ENCODE measurements at regions not wholly inside any gene's neighbourhood (a gene's known extent, or its start where the extent isn't known, plus 50 kb on each side); places are given as distances from the start of the nearest gene placed in this dataset.

- no peaks in the 10 kb centered on the region for H3K27me3 ChIP-seq (ENCODE audit: control insufficient read depth in 2 of 2, insufficient read depth in 1 of 2, low read length in 1 of 2)
- DNase-seq (ENCODE audit: low read depth in 6 of 9, low spot score in 9 of 9): no peak
- no peak overlapping the region for H3K27ac ChIP-seq (ENCODE audit: low read depth in 1 of 2, low read length in 1 of 2)
- no peaks in the 10 kb centered on the region for H3K36me3 ChIP-seq (ENCODE audit: control insufficient read depth in 2 of 2, insufficient read depth in 2 of 2, low read length in 1 of 2)
- no peaks in the 10 kb centered on the region for H3K4me1 ChIP-seq (ENCODE audit: control insufficient read depth in 2 of 2, insufficient read depth in 2 of 2, low read length in 2 of 2)
- no peak overlapping the region for H3K4me3 ChIP-seq (ENCODE audit: low read length in 2 of 2)
- H3K9me3 ChIP-seq (ENCODE audit: control insufficient read depth in 2 of 2, insufficient read depth in 1 of 2, low read length in 1 of 2): no peaks in the 10 kb centered on the region
- 94% methylated on average over 4 of the region's 4 CpGs for WGBS
Measured at GRCh38 chr18:37734406-37734805, 168.8 kb upstream of the CELF4 start.

GRCh38 chr18:37729716-37730115 lies 164.1 kb upstream of the CELF4 start:
- no peaks in the 10 kb centered on the region for H3K4me1 ChIP-seq (ENCODE audit: control insufficient read depth in 2 of 2, insufficient read depth in 2 of 2, low read length in 2 of 2)
- 91% methylated on average over 5 of the region's 5 CpGs for WGBS
- no peaks in the 10 kb centered on the region for H3K36me3 ChIP-seq (ENCODE audit: control insufficient read depth in 2 of 2, insufficient read depth in 2 of 2, low read length in 1 of 2)
- H3K27ac ChIP-seq (ENCODE audit: low read depth in 1 of 2, low read length in 1 of 2): no peak overlapping the region
- no peaks in the 10 kb centered on the region for H3K9me3 ChIP-seq (ENCODE audit: control insufficient read depth in 2 of 2, insufficient read depth in 1 of 2, low read length in 1 of 2)
- no peaks in the 10 kb centered on the region for H3K27me3 ChIP-seq (ENCODE audit: control insufficient read depth in 2 of 2, insufficient read depth in 1 of 2, low read length in 1 of 2)
- DNase-seq (ENCODE audit: low read depth in 6 of 9, low spot score in 9 of 9): no peak
- H3K4me3 ChIP-seq (ENCODE audit: low read length in 2 of 2): no peak overlapping the region

DNA sequence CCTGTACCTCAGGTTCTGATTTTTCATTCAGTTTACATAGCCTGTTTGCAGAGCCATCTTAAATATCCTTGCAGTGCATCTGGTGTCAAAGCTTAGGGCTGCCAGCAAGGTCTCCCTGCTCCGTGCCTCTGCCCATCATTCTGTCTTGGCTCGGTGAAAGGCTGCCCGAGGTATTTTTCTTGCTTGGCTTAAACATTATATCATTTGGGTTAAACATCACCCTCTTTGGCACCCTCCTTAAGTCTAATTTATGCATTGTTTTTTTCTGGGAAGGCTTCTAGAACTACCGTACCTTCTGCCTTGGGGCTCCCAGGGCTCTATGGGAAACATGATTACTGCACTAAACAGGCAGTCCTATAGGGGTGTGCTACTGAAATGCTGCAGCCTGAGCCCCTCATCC lies 158.6 kb upstream of the CELF4 start:
- DNase-seq (ENCODE audit: low read depth in 6 of 9, low spot score in 9 of 9): no peak
- H3K4me3 ChIP-seq (ENCODE audit: low read length in 2 of 2): no peak overlapping the region
- WGBS: 94% methylated on average over 4 of the region's 4 CpGs
- no peaks in the 10 kb centered on the region for H3K4me1 ChIP-seq (ENCODE audit: control insufficient read depth in 2 of 2, insufficient read depth in 2 of 2, low read length in 2 of 2)
- no peaks in the 10 kb centered on the region for H3K36me3 ChIP-seq (ENCODE audit: control insufficient read depth in 2 of 2, insufficient read depth in 2 of 2, low read length in 1 of 2)
- no peaks in the 10 kb centered on the region for H3K9me3 ChIP-seq (ENCODE audit: control insufficient read depth in 2 of 2, insufficient read depth in 1 of 2, low read length in 1 of 2)
- H3K27me3 ChIP-seq (ENCODE audit: control insufficient read depth in 2 of 2, insufficient read depth in 1 of 2, low read length in 1 of 2): no peaks in the 10 kb centered on the region
- H3K27ac ChIP-seq (ENCODE audit: low read depth in 1 of 2, low read length in 1 of 2): no peak overlapping the region

DNA sequence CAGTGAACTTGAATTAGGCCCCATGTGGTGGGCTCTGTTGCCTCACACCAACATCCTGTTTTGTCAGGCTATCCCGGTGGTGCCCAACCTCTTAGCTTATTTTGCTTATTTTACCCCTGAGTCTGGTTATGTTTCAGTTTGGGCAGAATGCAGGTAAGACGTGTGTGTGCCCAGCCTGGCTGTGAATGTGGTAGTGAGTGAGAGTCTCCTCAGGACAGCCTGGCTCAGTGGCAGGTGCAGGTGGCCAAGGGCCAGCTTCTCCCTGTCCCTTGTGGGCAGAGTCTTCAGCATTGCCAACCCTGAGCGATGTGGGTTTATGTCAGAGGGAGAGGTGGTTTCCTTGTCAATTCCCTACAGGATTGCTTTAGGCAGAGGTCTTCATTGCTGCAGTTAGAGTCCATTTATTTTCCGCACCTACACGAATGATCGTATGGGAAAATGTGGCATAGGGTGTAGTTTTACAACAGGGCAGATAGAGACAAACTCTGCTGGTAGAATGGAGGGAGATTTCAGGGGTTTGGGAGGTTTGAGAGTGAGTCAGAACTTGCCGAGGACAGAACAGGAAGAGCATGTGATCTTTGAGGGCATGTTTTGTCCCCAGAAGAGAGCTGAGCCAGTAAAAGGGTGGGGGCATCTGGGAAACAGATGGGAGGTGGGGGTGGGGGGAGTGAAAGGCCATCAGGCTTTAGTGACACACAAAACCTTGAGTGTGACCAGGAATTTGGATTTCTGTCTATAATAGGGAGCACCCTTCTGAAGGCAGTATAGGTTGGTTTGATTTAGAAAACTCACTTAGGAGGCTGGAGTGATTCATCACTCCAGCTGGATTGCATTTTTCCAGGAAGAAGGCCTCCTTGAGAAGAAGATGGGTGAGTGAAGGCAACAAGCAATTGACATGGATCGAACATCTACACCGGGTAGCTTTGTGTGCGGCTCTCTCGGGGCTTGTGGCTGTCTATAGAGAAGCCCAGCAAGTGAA lies 156.2 kb upstream of the CELF4 start:
- no peak overlapping the region for H3K27ac ChIP-seq (ENCODE audit: low read depth in 1 of 2, low read length in 1 of 2)
- H3K9me3 ChIP-seq (ENCODE audit: control insufficient read depth in 2 of 2, insufficient read depth in 1 of 2, low read length in 1 of 2): no peaks in the 10 kb centered on the region
- no peak for DNase-seq (ENCODE audit: low read depth in 6 of 9, low spot score in 9 of 9)
- H3K4me1 ChIP-seq (ENCODE audit: control insufficient read depth in 2 of 2, insufficient read depth in 2 of 2, low read length in 2 of 2): no peaks in the 10 kb centered on the region
- H3K4me3 ChIP-seq (ENCODE audit: low read length in 2 of 2): no peak overlapping the region
- 80% methylated on average over 11 of the region's 11 CpGs for WGBS
- no peaks in the 10 kb centered on the region for H3K27me3 ChIP-seq (ENCODE audit: control insufficient read depth in 2 of 2, insufficient read depth in 1 of 2, low read length in 1 of 2)
- H3K36me3 ChIP-seq (ENCODE audit: control insufficient read depth in 2 of 2, insufficient read depth in 2 of 2, low read length in 1 of 2): no peaks in the 10 kb centered on the region

DNA sequence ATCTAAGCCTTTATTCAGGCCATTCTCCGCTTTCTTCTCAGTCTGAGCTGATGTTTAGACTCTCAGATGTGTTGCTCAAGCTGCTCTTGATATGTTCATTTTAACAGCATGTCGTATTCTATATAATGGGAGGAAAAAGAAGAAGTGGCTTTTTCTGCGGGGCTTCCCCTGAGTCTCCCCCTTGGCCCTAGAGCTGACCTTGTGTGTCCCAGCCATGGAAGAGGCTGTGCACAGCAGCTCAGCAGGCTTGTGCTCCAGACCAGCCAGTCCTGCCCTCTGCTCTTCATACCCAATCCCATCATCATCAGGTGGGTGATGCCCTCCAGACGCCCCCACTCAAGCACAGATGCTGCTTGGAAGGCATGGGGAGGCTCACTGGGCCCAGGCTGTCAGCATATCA lies 155.1 kb upstream of the CELF4 start:
- no peak for DNase-seq (ENCODE audit: low read depth in 6 of 9, low spot score in 9 of 9)
- 59% methylated on average over 4 of the region's 4 CpGs for WGBS

DNA sequence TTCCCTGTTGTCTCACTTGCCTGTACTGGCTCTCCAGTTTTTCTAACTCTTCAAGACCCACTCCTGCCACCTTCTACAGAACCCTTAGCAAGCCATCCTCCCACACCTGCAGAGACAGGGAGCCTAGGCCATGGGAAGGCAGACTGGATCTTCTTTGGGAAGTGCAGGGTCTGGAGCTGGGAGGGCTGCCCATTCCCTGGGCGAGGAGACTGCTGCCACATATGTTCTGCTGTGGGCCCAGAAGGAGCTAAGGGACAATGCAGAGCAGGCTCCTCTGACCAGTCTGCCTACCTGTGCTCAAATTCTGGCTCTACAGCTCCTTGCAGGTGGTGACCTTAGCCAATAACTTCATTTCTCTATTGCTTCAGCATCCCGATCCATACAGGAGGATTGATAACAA lies 152.1 kb upstream of the CELF4 start:
- DNase-seq (ENCODE audit: low read depth in 6 of 9, low spot score in 9 of 9): no peak
- no peaks in the 10 kb centered on the region for H3K36me3 ChIP-seq (ENCODE audit: control insufficient read depth in 2 of 2, insufficient read depth in 2 of 2, low read length in 1 of 2)
- H3K27ac ChIP-seq (ENCODE audit: low read depth in 1 of 2, low read length in 1 of 2): no peak overlapping the region
- H3K9me3 ChIP-seq (ENCODE audit: control insufficient read depth in 2 of 2, insufficient read depth in 1 of 2, low read length in 1 of 2): no peaks in the 10 kb centered on the region
- 97% methylated on average over 2 of the region's 2 CpGs for WGBS
- no peak overlapping the region for H3K4me3 ChIP-seq (ENCODE audit: low read length in 2 of 2)
- H3K27me3 ChIP-seq (ENCODE audit: control insufficient read depth in 2 of 2, insufficient read depth in 1 of 2, low read length in 1 of 2): no peaks in the 10 kb centered on the region
- no peaks in the 10 kb centered on the region for H3K4me1 ChIP-seq (ENCODE audit: control insufficient read depth in 2 of 2, insufficient read depth in 2 of 2, low read length in 2 of 2)

More for the DNA sequence above, 155.1 kb upstream of the CELF4 start:
- Histone ChIP-seq H3K4me3 (ENCODE audit: low read length in 2 of 2) (no peak overlapping the region), H3K4me1 (ENCODE audit: control insufficient read depth in 2 of 2, insufficient read depth in 2 of 2, low read length in 2 of 2) (no peaks in the 10 kb centered on the region), H3K9me3 (ENCODE audit: control insufficient read depth in 2 of 2, insufficient read depth in 1 of 2, low read length in 1 of 2) (no peaks in the 10 kb centered on the region), H3K27ac (ENCODE audit: low read depth in 1 of 2, low read length in 1 of 2) (no peak overlapping the region), H3K27me3 (ENCODE audit: control insufficient read depth in 2 of 2, insufficient read depth in 1 of 2, low read length in 1 of 2) (no peaks in the 10 kb centered on the region), H3K36me3 (ENCODE audit: control insufficient read depth in 2 of 2, insufficient read depth in 2 of 2, low read length in 1 of 2) (no peaks in the 10 kb centered on the region)

DNA sequence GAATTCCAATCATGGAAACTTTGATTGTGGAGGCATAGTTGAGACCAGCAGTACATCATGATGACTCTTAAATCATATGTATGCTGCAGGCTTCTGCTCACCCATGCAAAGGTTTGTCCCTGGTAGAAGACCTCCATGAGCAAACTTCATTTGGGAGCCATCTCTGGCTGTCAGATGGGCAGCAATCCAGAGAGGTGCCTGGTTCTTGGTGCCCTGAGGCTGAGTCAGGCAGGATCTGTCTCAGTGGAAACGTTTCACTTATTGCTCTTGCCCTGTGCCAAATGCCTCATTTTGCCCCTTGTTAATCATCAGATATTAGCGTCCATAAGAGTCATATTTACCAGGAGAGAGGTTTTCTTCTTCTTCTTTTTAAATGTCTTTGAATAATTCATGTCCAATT lies 151.5 kb upstream of the CELF4 start:
- Histone ChIP-seq H3K27me3 (ENCODE audit: control insufficient read depth in 2 of 2, insufficient read depth in 1 of 2, low read length in 1 of 2) (no peaks in the 10 kb centered on the region), H3K4me1 (ENCODE audit: control insufficient read depth in 2 of 2, insufficient read depth in 2 of 2, low read length in 2 of 2) (no peaks in the 10 kb centered on the region), H3K4me3 (ENCODE audit: low read length in 2 of 2) (no peak overlapping the region), H3K9me3 (ENCODE audit: control insufficient read depth in 2 of 2, insufficient read depth in 1 of 2, low read length in 1 of 2) (no peaks in the 10 kb centered on the region), H3K27ac (ENCODE audit: low read depth in 1 of 2, low read length in 1 of 2) (no peak overlapping the region), H3K36me3 (ENCODE audit: control insufficient read depth in 2 of 2, insufficient read depth in 2 of 2, low read length in 1 of 2) (no peaks in the 10 kb centered on the region)
- 89% methylated on average over 2 of the region's 2 CpGs for WGBS
- DNase-seq (ENCODE audit: low read depth in 6 of 9, low spot score in 9 of 9): no peak

DNA sequence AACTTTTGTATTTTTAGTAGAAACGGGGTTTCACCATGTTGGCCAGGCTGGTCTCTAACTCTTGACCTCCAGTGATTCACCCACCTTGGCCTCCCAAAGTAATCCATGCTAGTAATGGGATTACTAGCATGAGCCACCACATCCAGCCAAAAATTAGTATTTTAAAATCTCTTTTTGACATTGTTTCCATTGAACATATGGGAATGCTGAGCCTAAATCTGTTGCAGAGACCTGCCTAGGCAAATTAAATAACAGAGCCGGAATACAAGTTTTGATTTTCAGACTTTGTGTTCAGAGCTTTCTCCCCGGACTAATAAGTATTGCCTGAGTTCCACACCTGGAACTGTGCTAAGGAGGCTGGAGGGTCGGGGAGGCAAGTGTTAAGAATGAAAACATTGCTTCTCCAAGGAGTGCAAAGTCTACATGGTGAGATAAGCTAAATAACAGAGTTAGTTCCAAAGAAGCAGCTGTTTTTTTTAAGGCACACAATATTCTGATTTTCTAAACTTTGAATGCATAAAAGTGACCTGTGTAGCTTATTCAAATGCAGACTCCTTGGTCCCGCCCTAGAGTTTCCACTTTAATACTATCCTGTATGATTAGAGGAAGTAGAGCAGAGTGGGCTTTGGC lies 150.6 kb upstream of the CELF4 start:
- DNase-seq (ENCODE audit: low read depth in 6 of 9, low spot score in 9 of 9): no peak
- no peaks in the 10 kb centered on the region for H3K4me1 ChIP-seq (ENCODE audit: control insufficient read depth in 2 of 2, insufficient read depth in 2 of 2, low read length in 2 of 2)
- H3K4me3 ChIP-seq (ENCODE audit: low read length in 2 of 2): no peak overlapping the region
- no peaks in the 10 kb centered on the region for H3K9me3 ChIP-seq (ENCODE audit: control insufficient read depth in 2 of 2, insufficient read depth in 1 of 2, low read length in 1 of 2)
- no peak overlapping the region for H3K27ac ChIP-seq (ENCODE audit: low read depth in 1 of 2, low read length in 1 of 2)
- 94% methylated on average over 5 of the region's 5 CpGs for WGBS
- H3K36me3 ChIP-seq (ENCODE audit: control insufficient read depth in 2 of 2, insufficient read depth in 2 of 2, low read length in 1 of 2): no peaks in the 10 kb centered on the region
- no peaks in the 10 kb centered on the region for H3K27me3 ChIP-seq (ENCODE audit: control insufficient read depth in 2 of 2, insufficient read depth in 1 of 2, low read length in 1 of 2)

DNA sequence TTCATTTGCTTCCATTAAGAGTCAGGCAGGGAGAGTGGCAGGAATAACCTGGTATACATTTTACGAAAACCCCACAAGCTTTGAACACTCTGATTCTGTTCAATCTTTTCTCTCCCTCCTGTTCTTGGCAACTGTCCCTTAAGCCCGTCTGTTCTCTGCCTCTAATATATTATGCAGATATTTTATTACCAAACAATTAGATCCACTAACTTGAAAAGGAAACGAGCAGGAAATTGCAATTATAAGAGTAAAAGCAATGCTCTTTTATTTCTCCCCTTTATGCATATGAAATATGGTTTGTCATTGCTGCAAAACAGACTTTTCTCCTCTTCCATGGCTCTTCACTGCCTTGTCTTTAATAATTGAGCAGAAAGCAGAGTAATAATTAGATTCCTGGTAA lies 149.1 kb upstream of the CELF4 start:
- H3K4me1 ChIP-seq (ENCODE audit: control insufficient read depth in 2 of 2, insufficient read depth in 2 of 2, low read length in 2 of 2): no peaks in the 10 kb centered on the region
- H3K36me3 ChIP-seq (ENCODE audit: control insufficient read depth in 2 of 2, insufficient read depth in 2 of 2, low read length in 1 of 2): no peaks in the 10 kb centered on the region
- H3K27me3 ChIP-seq (ENCODE audit: control insufficient read depth in 2 of 2, insufficient read depth in 1 of 2, low read length in 1 of 2): no peaks in the 10 kb centered on the region
- H3K27ac ChIP-seq (ENCODE audit: low read depth in 1 of 2, low read length in 1 of 2): no peak overlapping the region
- H3K9me3 ChIP-seq (ENCODE audit: control insufficient read depth in 2 of 2, insufficient read depth in 1 of 2, low read length in 1 of 2): no peaks in the 10 kb centered on the region
- WGBS: 93% methylated on average over 3 of the region's 3 CpGs
- no peak for DNase-seq (ENCODE audit: low read depth in 6 of 9, low spot score in 9 of 9)
- no peak overlapping the region for H3K4me3 ChIP-seq (ENCODE audit: low read length in 2 of 2)

All from thymus (tissue), 11 donors.